Pancreas (tissue), 10 donors: ENCODE measurements at regions not wholly inside any gene's neighbourhood (a gene's known extent, or its start where the extent isn't known, plus 50 kb on each side); places are given as distances from the start of the nearest gene placed in this dataset.

Experiments used
- ATAC-seq, 4 donors: fragments of 200-7000 bp; cut with Tn5 transposase; one replicate each; pipeline versions ENCODE4 v1.8.0 to v1.9.1; 2020; ENCODE audit warnings: mild to moderate bottlenecking in 4 of 4, moderate library complexity in 4 of 4
- DNase-seq, 6 donors: peaks; one replicate each; pipeline ENCODE4 v3.0.0-alpha.2; 2020
- FAIRE-seq: peaks from 2 replicates; lab custom pipeline; 2012; peaks lifted over from hg19 to GRCh38; lab: Jason Lieb, UNC
- H3K27ac ChIP-seq, 4 donors: fragments of 200-600 bp; sonication (generic); 1 replicate in 3 of 4; 2 replicates in 1 of 4; pipeline versions ENCODE4 v1.5.0 to v1.8.0; 2020
- H3K27me3 ChIP-seq, 4 donors: fragments of 200-600 bp; one replicate each; pipeline ENCODE4 v1.8.0; 2021
- H3K36me3 ChIP-seq, 3 donors: fragments of 200-600 bp; sonication (generic) in 1 of 3; one replicate each; pipeline versions ENCODE4 v1.5.0 to v1.8.0; 2020 to 2021
- H3K4me1 ChIP-seq, 3 donors: fragments of 200-600 bp; one replicate each; pipeline ENCODE4 v1.8.0; 2021
- H3K4me3 ChIP-seq, 4 donors: fragments of 200-600 bp; sonication (generic) in 2 of 4; one replicate each; pipeline versions ENCODE4 v1.5.0 to v1.8.0; 2020 to 2021
- H3K9me3 ChIP-seq, 4 donors: fragments of 200-600 bp; one replicate each; pipeline ENCODE4 v1.8.0; 2021
- CTCF ChIP-seq, 4 donors: fragments of 200-600 bp; sonication (generic) in 3 of 4; IDR thresholded peaks; one replicate each; pipeline versions ENCODE4 v1.5.0 to v1.8.0; 2021; ENCODE audit warnings: antibody characterized with exemption in 4 of 4
- WGBS, 2 donors: extraction: QIAGEN DNeasy Blood & Tissue Kit; methylation state at CpG; one replicate each; pipeline ENCODE4 v1.1.7; 2013; 5-methylcytosine and 5-hydroxymethylcytosine counted together
- intact Hi-C, 3 donors: fragments of 100-400 bp; cut with DNase I; formaldehyde crosslinking; loops; one replicate each; pipeline versions ENCODE4 v1.11.1 to v1.14.2; 2022
- donor health status: healthy with polysubstance abuse.
- donor health status: DM: no; HTN: no; CAD: no; lungs with moderate emphysema.
- donor health status: DM: no; HTN: no; CAD: no.
- donor health status: control.
- donor health status: control.
- donor health status: Bipolar disorder and iron deficiency.
- donor health status: DM: yes; HTN: yes; CAD: no.
- donor health status: DM: no; HTN: no; CAD: no.
- donor health status: DM: no; HTN: no; CAD: no.
- donor health status: DM: yes; HTN: yes; CAD: no.

- no peak overlapping the region for H3K4me3 ChIP-seq
- H3K36me3 ChIP-seq, result no peaks in the 10 kb centered on the region
- H3K27me3 ChIP-seq, result no peaks in the 10 kb centered on the region
- no peaks in the 10 kb centered on the region for H3K9me3 ChIP-seq
- DNase-seq (no peak), FAIRE-seq (no peak), ATAC-seq (no peak)
- intact Hi-C loops, result no loop called here
- H3K27ac ChIP-seq, result no peak overlapping the region
- no peaks in the 10 kb centered on the region for H3K4me1 ChIP-seq
- WGBS, 2 donors, result 69 to 70% methylated on average over 13 of the region's 13 CpGs
- no peak for TF ChIP-seq CTCF (IDR thresholded peaks at IDR 0.05)
Measured at GRCh38 chr16:35452471-35452870, 1993.1 kb downstream of the TP53TG3F start.

GRCh38 chr16:35463358-35463757 lies 2003.9 kb downstream of the TP53TG3F start:
- Histone ChIP-seq H3K27ac (no peak overlapping the region), H3K4me1 (no peaks in the 10 kb centered on the region), H3K36me3 (no peaks in the 10 kb centered on the region), H3K27me3 (no peaks in the 10 kb centered on the region), H3K9me3 (no peaks in the 10 kb centered on the region), H3K4me3 (no peak overlapping the region)
- intact Hi-C loops, result no loop called here
- WGBS, 2 donors, result 4 to 8% methylated on average over 1 of the region's 1 CpG
- DNase-seq (no peak), FAIRE-seq (no peak), ATAC-seq (no peak)
- no peak for TF ChIP-seq CTCF (IDR thresholded peaks at IDR 0.05)

- no peak overlapping the region for H3K27ac ChIP-seq
- H3K36me3 ChIP-seq, result no peaks in the 10 kb centered on the region
- no peak for ATAC-seq
- no peaks in the 10 kb centered on the region for H3K27me3 ChIP-seq
- WGBS, 2 donors, result 5 to 13% methylated on average over 1 of the region's 1 CpG
- no peak for TF ChIP-seq CTCF (IDR thresholded peaks at IDR 0.05)
- DNase-seq, result no peak
- FAIRE-seq, result no peak
- H3K9me3 ChIP-seq, result no peaks in the 10 kb centered on the region
- H3K4me1 ChIP-seq, result no peaks in the 10 kb centered on the region
- intact Hi-C loops, result no loop called here
- no peak overlapping the region for H3K4me3 ChIP-seq
Measured at GRCh38 chr16:35480361-35480760, 2020.9 kb downstream of the TP53TG3F start.

- Histone ChIP-seq H3K9me3 (no peaks in the 10 kb centered on the region), H3K4me1 (no peaks in the 10 kb centered on the region), H3K36me3 (no peaks in the 10 kb centered on the region), H3K27ac (no peak overlapping the region), H3K27me3 (no peaks in the 10 kb centered on the region), H3K4me3 (no peak overlapping the region)
- ATAC-seq (no peak), DNase-seq (no peak), FAIRE-seq (peak; percentile 51)
- no peak for TF ChIP-seq CTCF (IDR thresholded peaks at IDR 0.05)
- intact Hi-C loops, result no loop called here
Measured at GRCh38 chr16:35480988-35481387, 2021.6 kb downstream of the TP53TG3F start.

GRCh38 chr16:35485915-35486314 lies 2026.5 kb downstream of the TP53TG3F start:
- no peak for ATAC-seq
- Histone ChIP-seq H3K27ac (no peak overlapping the region), H3K36me3 (no peaks in the 10 kb centered on the region), H3K4me3 (no peak overlapping the region), H3K9me3 (no peaks in the 10 kb centered on the region), H3K4me1 (no peaks in the 10 kb centered on the region), H3K27me3 (no peaks in the 10 kb centered on the region)
- intact Hi-C loops, result no loop called here
- TF ChIP-seq CTCF (IDR thresholded peaks at IDR 0.05), result no peak
- FAIRE-seq, result no peak
- DNase-seq, result peak in 1 of 6 donors; percentile 28
- 65 to 69% methylated on average over 17 of the region's 17 CpGs for WGBS, 2 donors
